Hypothalamus (tissue), 51 donors: ENCODE measurements at regions not wholly inside any gene's neighbourhood (a gene's known extent, or its start where the extent isn't known, plus 50 kb on each side); places are given as distances from the start of the nearest gene placed in this dataset.

Experiments
- DNase-seq, 51 donors: peaks; one replicate each; lab custom pipeline; 2025; lab: John Stamatoyannopoulos, UW

DNA sequence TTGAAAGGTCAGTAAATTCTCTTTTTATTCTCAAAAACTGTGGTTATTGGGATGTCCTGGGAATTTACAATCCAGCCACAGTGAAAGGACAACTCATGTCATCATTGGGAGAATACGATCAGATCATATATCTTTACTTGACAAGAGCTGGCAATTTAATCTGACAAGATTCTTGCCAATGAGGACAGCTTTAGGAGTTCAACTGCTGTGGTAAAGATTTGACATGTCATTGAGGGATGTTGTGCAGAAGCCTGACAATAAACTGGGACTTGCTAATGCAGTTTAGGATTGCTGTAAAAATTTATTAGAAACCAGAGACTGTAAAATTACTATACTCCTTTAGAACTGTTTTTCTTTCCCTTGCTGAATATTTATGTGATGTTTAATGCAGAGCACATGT is 1131.0 kb downstream of the MAT2B start:
- no peak for DNase-seq

DNA sequence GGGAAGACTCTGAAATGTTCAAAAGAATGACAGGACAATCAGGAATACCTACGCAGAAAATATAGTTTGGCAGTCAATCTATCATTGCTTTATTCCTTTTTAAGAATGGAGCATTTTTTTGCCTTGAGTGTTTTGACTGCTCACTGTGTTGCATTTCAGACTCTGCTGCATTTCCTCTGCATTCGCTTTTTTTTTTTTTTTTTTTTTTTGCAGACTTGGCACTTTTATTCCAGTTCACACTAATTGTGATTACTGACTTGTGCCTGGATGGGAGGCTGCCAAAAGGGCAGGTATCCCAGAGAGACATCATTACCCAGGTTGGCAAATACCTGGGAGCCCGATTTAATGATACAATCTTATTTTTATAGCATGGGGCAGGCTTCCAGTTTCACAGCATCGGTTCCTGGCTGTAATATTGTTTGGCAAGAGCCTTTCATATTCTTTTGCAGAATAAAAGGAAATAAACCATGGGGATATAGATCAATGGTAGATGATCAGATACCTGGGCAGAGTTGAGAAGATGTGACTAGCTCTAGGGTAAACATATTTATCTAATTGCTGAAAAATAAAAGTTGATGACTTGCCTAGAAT is 1132.6 kb downstream of the MAT2B start:
- no peak for DNase-seq

GRCh38 chr5:164649266-164649665 is 1143.8 kb downstream of the MAT2B start:
- no peak for DNase-seq

GRCh38 chr5:164650427-164650826 is 1145.0 kb downstream of the MAT2B start:
- no peak for DNase-seq

GRCh38 chr5:164651546-164652275 is 1146.3 kb downstream of the MAT2B start:
- DNase-seq = no peak

- DNase-seq = no peak
Measured at GRCh38 chr5:164652276-164652660, 1146.8 kb downstream of the MAT2B start.

DNA sequence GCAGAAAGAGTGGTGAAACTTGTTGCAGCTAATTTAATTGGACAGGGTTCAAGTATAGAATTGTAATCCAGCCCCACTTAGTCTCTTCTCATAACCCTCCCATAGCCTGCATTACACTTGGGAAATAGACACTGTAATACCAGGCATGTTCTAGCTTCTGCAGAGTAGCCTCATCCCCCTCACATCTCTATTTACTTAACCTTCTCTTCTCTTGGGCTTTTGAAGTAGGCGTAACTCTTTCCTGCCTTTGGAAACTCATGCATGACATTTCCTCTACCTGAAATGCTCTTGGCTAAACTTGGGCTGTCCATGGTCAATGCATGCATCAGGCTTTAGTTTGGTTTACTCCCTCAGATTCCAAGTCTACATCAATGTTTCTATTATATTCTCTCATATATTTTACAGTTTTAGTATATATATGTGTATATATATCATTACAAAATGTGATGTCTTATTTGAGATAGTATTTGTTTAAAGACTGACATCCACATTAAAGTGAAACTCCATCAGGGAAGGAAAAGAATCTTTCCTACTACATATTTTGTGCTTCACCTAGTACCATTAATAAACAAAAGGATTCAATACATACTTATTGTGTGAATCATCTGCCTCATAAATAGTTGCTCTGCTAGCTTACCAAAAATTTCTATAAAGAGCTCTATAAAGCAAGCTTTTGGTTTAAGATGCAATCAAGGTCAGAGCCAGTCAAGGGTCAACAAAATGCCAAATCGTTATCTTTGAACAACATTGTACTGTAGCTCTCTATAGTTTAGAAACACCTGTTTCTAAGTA is 1158.0 kb downstream of the MAT2B start:
- DNase-seq = no peak

DNA sequence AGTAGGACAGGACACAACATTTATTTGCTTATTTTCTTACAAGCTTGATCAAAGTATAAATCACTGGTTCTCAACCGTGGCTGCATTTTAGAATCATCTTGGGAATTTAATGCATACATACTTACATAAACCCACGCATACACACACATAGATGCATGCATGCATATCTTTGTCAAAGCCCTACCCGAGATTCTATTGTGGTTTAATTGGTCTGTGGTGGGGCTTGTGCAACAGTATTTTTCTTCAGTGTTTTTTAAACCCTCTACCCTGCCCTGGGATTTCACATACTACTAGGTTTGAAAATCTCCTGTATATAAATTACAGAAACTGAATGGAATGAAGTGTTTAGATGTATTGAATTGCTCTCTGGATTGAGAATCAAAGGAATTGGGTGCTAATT is 1166.2 kb downstream of the MAT2B start:
- no peak for DNase-seq

DNA sequence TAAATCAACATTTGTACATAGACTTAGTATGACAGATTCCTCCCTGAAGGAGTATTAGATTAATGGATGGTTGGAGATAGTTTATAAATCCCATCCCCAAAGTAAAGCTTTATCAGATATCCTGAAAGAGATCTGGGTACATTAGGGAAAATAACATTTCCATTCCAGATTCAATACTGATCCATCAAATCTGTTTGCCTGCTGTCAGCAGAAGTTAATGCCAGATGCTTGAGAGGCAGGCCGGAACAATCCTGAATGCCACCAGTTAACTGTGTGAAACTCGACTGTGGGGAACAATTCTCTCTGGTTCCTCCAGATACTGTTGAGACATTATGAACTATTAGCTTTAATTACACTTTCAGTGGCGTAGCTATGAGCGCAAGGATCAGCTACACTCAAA is 1166.8 kb downstream of the MAT2B start:
- no peak for DNase-seq

GRCh38 chr5:164672931-164673694 is 1167.7 kb downstream of the MAT2B start:
- DNase-seq = no peak

DNA sequence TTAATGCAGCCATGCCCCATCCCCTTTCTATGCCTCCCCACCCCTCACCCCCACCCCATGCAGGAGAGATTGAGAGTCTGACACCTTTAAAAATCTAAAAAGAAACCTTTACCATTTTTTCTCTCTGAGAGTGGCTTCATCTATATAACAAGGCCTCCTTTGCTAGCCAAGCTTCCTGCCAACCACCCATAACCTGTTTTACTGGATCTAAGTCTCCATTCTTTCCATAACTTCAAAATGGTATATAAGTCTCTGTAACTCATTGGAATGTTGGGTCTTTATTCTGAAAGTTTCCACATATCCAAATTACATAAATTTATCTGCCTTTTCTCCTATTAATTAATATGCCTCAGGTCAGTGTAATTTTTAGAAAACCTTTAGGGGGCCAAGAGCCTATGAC is 1174.0 kb downstream of the MAT2B start:
- no peak for DNase-seq

DNA sequence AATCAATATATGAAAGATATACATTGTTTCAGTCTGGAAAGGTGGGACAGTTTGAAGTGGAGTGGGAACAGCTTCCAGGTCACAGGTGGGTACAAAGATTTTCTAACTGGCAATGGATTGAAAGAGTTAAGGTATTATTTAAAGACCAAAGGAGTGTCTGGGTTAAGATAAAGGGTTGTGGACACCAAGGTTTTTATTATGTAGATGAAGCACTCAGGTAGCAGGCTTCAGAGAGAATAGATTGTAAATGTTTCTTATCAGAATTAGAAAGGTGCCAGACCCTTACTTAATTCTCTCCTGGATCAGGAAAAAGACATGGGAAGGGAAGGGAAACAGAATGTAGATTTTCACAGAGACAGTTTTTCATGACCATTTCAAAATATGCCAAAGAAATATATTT is 1174.8 kb downstream of the MAT2B start:
- no peak for DNase-seq

DNA sequence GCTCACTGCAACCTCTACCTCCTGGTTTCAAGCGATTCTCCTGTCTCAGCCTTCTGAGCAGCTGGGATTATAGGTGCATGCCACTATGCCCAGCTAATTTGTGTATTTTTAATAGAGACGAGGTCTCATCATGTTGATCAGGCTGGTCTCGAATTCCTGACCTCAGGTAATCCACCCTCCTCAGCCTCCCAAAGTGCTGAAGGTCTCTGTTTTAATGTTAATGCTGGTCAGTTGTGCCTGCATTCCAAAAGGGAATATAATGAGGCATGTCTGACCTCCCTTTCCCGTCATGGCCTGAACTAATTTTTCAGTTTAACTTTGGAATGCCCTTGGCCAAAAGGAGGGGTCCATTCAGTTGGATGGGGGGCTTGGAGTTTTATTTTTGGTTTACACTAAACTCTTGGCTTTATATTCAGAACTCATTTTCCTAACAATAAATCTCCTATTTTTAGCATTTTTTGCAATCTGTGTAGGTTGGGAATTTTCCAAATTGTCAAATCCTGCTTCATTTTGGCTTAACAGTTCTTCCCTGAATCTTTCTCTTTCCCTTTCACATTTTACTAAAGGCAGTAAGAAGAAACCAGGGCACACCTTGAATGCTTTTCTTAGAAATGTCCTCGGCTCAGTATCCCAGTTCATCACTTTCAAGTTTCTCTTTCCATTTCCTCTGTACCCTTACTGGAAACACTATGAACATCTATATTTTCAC is 1175.5 kb downstream of the MAT2B start:
- DNase-seq = no peak

DNA sequence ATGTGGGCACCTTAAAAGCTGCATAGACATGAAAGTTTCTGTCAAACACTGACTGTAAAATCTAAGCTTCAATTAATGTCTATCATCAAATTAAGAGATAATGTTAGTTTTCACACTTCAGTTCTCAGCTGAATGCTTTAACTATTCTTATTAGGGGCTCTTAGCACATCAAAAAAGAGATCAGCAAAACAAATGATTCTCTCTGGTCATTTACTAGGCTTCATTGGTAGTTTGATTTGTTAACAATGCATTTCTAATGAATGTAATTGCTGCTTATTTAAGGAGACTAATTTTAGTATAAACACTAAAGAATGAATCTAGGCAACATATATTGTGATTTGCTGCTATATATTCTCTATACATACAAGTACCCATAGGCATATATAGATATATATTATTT is 1182.0 kb downstream of the MAT2B start:
- DNase-seq = no peak

DNA sequence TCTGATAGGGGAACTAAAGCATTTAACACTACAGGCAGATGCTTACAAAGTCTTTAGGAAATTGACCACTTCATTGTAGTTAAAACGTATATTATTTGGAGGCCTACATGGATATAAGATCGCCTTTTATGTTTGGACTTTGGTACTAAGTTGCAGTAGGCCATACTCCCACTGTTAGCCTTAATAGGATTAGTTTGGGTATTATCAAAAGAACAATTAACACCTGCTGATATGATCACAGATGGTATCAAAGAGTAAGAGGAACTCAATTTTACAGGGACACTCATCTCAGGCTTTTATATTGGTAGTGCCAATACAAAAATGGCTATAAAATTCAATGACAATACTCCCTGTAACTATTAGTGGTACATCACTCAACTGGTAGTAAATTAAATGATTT is 1183.0 kb downstream of the MAT2B start:
- no peak for DNase-seq

DNA sequence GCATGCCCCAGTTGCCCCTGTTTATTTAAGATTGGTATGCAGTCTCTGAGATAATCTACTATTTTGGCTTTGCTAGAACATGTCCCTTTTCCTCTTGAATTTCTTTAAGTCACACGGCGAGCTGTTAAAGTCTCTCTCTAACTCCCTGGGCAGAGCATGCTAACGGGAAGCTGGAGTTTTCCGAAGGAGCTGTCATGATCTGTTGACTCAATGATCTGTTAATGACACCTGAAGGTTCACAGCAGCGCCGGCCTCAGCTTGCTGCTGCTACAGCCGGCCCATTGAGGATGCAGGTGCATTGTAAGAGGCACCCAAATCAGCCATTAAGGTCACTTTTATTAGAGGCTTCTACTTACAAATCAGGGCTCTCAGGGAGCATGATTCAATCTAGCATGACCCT is 1203.4 kb downstream of the MAT2B start:
- no peak for DNase-seq

DNA sequence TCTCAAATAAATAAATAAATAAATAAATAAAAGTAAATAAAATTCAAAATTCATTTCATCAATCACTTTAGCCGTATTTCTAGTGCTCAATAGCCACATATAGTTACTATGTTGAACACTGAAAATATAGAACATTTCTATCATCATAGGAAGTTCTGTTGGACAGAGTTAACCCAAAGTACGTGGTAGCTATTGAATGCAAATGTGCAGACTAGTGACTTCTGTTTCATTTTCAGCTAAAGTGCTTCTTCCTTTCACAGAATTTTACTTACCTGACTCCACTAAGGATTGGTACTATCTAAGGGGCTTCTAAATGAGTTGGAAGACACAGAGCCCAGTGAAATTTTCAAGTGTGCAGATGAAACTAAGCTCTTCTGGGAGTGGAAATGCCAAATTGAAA is 1208.3 kb downstream of the MAT2B start:
- no peak for DNase-seq

GRCh38 chr5:164721116-164721515 is 1215.7 kb downstream of the MAT2B start:
- no peak for DNase-seq

DNA sequence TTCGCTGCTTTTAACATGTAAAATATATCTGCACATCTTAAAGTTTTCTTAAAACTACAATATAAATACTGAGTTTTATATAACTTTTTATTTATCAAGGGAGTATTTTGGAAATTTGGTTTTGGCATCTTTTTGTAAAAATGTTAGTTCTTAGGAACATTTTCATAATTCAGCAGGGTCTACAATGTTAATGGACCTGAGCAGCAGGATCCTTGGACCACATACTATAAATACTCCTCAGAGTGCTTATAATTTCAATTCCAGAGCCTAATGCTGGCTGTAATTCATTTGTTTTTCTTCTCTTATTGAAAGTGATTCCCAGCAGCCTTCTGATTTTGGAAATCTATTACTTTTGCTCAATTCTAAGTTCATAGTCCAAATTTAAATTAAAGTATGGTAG is 1216.2 kb downstream of the MAT2B start:
- no peak for DNase-seq

GRCh38 chr5:164722702-164723101 is 1217.3 kb downstream of the MAT2B start:
- no peak for DNase-seq

- no peak for DNase-seq
Measured at GRCh38 chr5:164727012-164727411, 1221.6 kb downstream of the MAT2B start.
